Epithelial cell of prostate (primary cell): ENCODE measurements at regions not wholly inside any gene's neighbourhood (a gene's known extent, or its start where the extent isn't known, plus 50 kb on each side); places are given as distances from the start of the nearest gene placed in this dataset.
"Not testable (repeated sequence)": the region's sequence is repeated elsewhere in the genome, so short reads cannot be mapped to it uniquely, and the experiment has no call there.

Experiments used
- DNase-seq: peaks from one replicate; pipeline ENCODE4 v3.0.0-alpha.2; 2011; ENCODE audit warnings: low read depth, low spot score
- H3K27ac ChIP-seq: fragments of 450-650 bp; 2 replicates; pipeline ENCODE4 v1.5.1; 2017; ENCODE audit warnings: mild to moderate bottlenecking

DNA sequence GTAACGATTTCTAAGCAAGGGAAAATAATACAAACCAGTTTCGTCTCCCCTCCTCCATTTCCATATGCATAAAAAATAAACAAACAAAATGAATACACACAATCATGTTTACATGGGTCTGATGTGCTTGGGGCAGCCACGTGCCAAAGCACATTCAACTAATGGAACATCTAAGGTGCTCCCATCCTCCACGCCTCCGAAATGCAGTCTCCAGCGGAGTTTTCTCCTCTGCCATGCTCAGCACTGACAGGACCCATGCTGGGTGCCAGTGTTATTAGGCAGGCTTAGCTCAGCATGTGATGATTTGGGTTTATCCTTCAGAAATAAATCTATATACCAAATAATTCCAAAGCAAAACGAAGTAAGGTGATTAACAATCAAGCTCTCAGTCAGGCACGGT is 337.3 kb upstream of the ATP10A start:
- H3K27ac ChIP-seq = no peak overlapping the region
- no peak for DNase-seq

DNA sequence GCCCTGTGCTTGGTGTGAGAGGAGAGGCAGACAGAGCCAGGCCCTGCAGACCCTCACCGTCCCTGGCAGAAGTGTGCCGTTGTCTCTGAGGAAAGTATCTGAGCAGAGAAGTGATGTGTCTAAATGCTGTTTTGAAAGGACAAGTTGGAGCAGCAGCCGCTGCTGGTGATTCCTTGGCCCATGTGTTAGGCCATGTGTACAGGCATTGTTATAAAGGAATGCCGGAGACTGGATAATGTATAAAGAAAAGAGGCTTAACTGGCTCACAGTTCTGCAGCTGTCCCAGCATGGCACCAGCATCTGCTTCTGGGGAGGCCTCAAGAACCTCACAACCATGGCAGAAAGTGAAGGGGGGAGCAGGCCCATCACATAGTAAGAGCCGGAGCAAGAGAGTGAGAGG is 334.6 kb upstream of the ATP10A start:
- H3K27ac ChIP-seq = no peak overlapping the region
- DNase-seq = no peak

DNA sequence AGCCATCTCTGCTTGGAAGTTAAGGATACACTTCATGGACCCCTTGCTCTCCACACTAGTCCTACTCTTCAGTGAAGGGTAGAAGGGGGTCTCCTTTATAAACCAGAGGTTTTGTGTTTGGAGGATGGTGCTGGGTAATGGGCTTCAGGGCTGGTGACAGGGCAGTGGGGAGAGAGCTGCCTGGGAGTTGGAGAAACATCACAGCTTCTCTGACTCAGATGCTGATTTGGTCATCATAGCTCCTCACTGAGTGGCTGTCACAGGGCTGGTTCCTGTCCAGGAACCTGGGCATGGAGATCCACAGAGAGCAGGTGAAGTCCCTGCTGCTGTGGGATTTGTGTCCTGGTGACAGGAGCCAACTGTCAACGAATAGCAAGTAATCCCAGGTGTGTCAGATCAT is 333.9 kb upstream of the ATP10A start:
- DNase-seq = no peak
- H3K27ac ChIP-seq = no peak overlapping the region

- DNase-seq = no peak
- no peak overlapping the region for H3K27ac ChIP-seq
These were observed 328.1 kb upstream of the ATP10A start for GRCh38 chr15:26191193-26191592.

GRCh38 chr15:26186138-26186537 is 323.0 kb upstream of the ATP10A start:
- not testable (repeated sequence) for H3K27ac ChIP-seq, DNase-seq

- DNase-seq = no peak
- H3K27ac ChIP-seq = no peak overlapping the region
These were observed 319.3 kb upstream of the ATP10A start for GRCh38 chr15:26182441-26182840.

GRCh38 chr15:26179906-26180305 is 316.8 kb upstream of the ATP10A start:
- DNase-seq = no peak
- H3K27ac ChIP-seq = no peak overlapping the region

GRCh38 chr15:26178640-26179220 is 315.6 kb upstream of the ATP10A start:
- no peak overlapping the region for H3K27ac ChIP-seq
- DNase-seq = no peak

DNA sequence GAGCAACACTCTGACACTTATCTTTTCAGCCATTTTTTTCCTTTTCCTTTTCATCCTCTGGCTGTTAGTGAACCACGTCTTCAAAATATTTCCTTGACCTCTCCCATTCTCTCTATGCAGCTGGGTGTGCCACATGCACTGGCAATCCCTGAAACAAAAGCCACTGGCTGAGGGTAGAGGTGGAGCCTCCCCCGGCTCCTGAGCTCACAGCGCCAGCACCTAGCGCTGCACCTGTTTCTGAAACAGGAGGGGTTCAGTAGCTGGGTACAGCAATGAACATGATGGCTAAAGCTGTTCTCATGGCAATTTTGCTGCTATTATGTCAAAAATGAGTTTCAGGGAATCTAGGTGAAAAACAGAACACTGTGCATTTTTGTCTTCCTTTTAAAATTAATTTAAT is 314.7 kb upstream of the ATP10A start:
- DNase-seq = no peak
- H3K27ac ChIP-seq = no peak overlapping the region

GRCh38 chr15:26176831-26177230 is 313.7 kb upstream of the ATP10A start:
- DNase-seq = no peak
- H3K27ac ChIP-seq = no peak overlapping the region

DNA sequence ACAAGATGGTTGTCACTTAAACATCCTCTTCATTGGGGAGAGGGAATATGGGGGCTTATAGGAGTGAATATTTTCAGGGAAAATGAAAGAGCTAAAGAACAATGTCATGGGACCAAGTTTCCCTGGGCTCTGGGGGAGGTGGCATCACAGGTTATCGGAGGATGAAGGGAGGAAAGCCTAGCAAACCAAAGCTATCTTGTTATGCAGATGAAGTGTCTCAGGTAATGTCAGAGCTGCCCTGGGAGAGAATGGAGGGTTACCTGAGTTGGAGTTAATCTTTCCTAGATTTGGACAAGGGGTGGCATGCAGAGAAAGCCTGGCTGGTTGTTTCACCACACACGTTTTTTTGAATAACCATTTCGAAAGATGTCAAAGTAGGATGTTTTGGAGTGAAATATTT is 308.1 kb upstream of the ATP10A start:
- DNase-seq = no peak
- no peak overlapping the region for H3K27ac ChIP-seq

GRCh38 chr15:26166429-26166828 is 303.3 kb upstream of the ATP10A start:
- H3K27ac ChIP-seq = no peak overlapping the region
- no peak for DNase-seq

- H3K27ac ChIP-seq = no peak overlapping the region
- DNase-seq = no peak
These were observed 302.4 kb upstream of the ATP10A start for GRCh38 chr15:26165546-26165945.

DNA sequence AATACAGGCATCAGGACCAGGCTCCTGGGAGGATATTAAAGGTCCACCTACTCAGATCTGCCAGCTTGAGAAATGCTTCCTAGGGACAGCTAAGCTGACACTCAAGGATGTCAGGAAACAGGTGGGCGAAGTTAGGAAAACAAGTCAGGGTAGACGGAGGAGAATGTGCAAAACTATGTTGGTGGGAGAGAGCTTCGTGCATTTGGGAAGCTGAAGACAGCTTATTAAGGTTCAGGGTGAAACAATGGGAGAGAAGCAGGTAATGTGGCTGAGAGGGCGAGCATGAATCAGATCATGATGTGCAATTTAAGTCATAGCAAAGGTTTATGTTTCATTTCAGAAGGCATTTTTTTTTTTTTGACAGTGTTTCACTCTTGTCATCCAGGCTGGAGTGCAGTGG is 297.2 kb upstream of the ATP10A start:
- no peak overlapping the region for H3K27ac ChIP-seq
- DNase-seq = no peak

- DNase-seq = no peak
- H3K27ac ChIP-seq = no peak overlapping the region
These were observed 295.0 kb upstream of the ATP10A start for GRCh38 chr15:26158176-26158575.

- no peak for DNase-seq
- no peak overlapping the region for H3K27ac ChIP-seq
These were observed 294.0 kb upstream of the ATP10A start for GRCh38 chr15:26157081-26157480.

- no peak for DNase-seq
- no peak overlapping the region for H3K27ac ChIP-seq
These were observed 292.9 kb upstream of the ATP10A start for GRCh38 chr15:26156051-26156450.

GRCh38 chr15:26148156-26148860 is 285.2 kb upstream of the ATP10A start:
- DNase-seq = no peak
- H3K27ac ChIP-seq = no peak overlapping the region

DNA sequence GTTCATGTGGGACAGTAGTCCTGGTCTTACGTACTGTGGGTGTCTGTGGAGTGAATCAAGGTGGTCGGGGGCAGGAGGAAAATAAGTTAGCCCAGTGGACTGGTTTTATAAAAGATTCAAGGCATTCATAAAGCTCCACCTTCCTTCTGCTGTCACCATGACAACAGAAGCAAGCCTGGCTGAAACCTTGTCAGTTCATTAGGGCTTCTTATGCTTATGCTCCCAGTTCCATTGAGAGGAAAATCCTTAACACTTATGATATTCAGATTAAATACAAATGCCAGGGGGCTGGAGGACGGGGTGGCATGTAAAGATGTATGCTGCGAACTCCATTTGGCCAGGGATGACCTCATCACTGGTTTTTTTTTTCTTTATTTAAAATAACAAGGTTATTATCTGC is 283.1 kb upstream of the ATP10A start:
- no peak overlapping the region for H3K27ac ChIP-seq
- no peak for DNase-seq

DNA sequence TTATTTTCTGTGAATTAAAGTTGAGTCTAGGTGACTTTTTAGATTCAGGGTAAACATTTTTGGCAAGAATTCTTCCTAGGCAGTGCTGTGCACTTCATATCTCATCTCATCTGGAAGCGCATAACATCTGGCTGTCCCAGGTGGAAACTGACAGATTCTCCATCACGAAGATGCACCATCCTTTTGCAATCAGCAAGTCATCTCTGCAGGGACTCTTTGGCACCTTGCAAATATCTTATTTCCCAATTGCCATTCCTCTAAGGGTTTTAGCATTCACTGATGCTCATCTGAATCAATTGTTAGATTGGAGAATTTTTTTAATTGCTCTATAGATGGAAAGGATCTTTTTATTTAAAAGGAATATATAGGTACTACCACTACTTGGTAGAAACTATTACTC is 282.7 kb upstream of the ATP10A start:
- H3K27ac ChIP-seq = no peak overlapping the region
- no peak for DNase-seq

DNA sequence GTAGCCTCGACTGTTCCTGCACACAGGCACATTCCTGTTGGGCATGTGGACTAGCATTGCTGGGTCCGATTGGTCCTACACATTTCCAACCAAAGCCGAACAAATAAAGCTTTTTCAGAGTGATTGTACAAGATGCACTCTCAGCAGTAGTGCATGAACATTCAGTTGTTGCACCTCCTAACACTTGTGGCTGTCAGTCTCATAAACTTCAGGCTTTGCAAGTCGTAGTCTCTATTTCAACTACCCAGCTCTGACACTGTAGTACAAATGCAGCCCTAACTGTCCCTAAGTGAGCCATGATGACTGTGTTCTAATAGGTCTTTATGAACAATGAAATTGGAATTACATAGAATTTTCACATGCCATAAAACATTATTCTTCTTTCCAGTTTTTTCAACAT is 281.7 kb upstream of the ATP10A start:
- no peak overlapping the region for H3K27ac ChIP-seq
- no peak for DNase-seq

DNA sequence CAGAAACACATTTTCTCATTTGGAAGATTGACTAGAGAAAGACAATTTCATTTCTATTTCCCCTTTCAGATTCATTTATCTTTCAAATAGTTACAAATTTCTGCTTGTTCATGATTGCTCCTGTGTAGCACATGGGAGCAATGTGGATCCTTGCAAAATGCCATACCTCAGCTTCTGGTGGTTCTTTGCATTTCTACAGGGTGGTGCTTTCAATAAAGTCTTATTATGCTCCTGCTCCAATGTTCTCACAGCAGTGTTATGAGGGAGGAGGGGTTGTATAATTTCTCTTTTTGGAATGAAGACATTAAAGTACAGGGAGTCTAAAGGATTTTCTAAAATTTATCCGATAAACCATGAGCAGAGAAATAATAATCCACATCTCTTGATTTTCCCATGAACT is 280.1 kb upstream of the ATP10A start:
- H3K27ac ChIP-seq = no peak overlapping the region
- DNase-seq = no peak
